ENCODE measurements at regions not wholly inside any gene's neighbourhood (a gene's known extent, or its start where the extent isn't known, plus 50 kb on each side); places are given as distances from the start of the nearest gene placed in this dataset.

DNA sequence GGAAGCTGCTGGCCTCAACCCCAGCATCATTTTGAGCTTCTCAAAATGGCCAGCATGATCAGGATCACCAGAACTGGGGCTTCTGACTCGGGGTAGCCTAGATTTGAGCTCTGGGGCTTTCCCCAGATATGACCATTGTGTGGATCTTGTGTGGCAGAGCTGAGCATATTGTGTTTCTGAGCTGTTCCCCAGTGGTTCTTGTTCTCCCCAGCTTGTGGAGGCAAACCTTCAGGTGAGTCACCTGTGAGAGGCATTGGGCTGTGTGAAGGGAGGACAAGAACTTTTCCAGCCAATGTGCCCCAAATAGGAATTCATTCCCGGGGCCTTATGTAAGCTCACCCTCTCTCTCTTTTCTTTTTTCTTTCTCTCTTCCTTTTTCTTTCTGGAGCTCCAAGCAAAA lies 80.7 kb upstream of the PITX1 start:
- ChIA-PET POLR2A (no interaction called here), CTCF (interaction anchor here (0.7 to 1.9 kb wide), 3 partner anchors 8 to 17 kb away, joined by 3 to 7 read pairs (median 4); no protein-coding TSS in a partner anchor)
- TF ChIP-seq, protein P1, sequence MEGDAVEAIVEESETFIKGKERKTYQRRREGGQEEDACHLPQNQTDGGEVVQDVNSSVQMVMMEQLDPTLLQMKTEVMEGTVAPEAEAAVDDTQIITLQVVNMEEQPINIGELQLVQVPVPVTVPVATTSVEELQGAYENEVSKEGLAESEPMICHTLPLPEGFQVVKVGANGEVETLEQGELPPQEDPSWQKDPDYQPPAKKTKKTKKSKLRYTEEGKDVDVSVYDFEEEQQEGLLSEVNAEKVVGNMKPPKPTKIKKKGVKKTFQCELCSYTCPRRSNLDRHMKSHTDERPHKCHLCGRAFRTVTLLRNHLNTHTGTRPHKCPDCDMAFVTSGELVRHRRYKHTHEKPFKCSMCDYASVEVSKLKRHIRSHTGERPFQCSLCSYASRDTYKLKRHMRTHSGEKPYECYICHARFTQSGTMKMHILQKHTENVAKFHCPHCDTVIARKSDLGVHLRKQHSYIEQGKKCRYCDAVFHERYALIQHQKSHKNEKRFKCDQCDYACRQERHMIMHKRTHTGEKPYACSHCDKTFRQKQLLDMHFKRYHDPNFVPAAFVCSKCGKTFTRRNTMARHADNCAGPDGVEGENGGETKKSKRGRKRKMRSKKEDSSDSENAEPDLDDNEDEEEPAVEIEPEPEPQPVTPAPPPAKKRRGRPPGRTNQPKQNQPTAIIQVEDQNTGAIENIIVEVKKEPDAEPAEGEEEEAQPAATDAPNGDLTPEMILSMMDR (IDR thresholded peaks at IDR 0.05; ENCODE audit: control extremely low read depth, extremely low read depth, low read depth, missing control alignments) = no peak
- DNase-seq (ENCODE audit: extremely low spot score) = no peak

DNA sequence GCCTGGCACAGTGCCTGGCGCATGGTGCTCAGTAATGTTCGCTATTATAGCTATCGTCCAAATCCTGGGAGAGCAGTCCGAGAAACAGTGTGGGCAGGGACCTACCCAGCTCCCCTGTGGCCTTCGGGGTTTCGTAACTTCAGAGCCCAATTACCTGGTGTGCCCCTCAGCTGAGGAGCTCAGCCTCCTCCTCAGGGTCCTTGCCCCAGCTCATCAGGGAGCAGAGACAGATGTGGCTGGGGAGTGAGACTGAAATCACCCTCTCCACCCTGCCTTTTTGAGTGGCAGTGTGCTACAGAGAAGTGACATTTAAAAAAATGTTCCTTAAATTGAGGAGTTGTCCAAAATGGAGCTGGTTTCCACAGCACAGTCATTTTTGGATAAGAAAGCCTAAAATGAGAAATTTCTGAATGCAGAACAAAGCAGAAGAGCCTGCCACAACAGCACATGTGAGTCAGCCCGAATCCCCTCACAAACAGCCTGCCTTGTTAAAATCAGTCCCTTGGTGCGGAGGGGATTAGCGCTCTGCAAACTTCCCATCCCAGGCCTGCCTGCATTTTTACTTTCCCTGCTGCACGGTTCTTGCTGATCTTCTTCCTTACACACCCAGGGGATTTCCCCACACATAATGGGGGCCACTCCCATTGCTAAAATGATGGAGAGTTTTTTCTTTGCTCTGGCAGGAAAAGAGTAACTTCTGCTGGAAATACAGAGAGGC lies 78.1 kb upstream of the PITX1 start:
- ChIA-PET POLR2A (no interaction called here), CTCF (no interaction called here)
- TF ChIP-seq, protein P1 (IDR thresholded peaks at IDR 0.05; ENCODE audit: control extremely low read depth, extremely low read depth, low read depth, missing control alignments) = no peak
- DNase-seq (ENCODE audit: extremely low spot score) = no peak

- CTCF ChIA-PET = no interaction called here
- POLR2A ChIA-PET = no interaction called here
- TF ChIP-seq, protein P1 (IDR thresholded peaks at IDR 0.05; ENCODE audit: control extremely low read depth, extremely low read depth, low read depth, missing control alignments) = no peak
- no peak for DNase-seq (ENCODE audit: extremely low spot score)
Measured at GRCh38 chr5:135110785-135111596, 77.0 kb upstream of the PITX1 start.

DNA sequence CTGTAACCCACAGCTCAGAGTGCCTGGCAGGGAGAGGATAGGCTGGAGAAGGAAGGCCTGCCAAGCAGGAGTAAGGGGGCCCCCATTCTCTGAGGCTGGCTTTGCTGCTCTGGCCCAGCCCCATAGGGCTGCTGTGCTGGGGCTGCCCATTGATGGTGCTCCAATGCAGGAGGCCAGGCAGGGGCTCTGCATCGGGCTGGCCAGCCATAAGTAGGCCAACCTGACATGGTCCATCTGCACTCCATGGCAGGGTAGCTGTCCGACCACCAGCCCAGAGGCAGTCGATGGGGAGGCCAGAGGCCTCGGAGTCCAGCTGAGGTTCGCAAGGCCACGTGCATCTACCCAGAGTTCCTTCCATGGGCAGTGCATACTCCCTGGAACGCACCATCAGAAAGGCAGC lies 75.0 kb upstream of the PITX1 start:
- DNase-seq (ENCODE audit: extremely low spot score) = no peak
- POLR2A ChIA-PET = no interaction called here
- TF ChIP-seq, protein P1 (IDR thresholded peaks at IDR 0.05; ENCODE audit: control extremely low read depth, extremely low read depth, low read depth, missing control alignments) = no peak
- CTCF ChIA-PET = no interaction called here

GRCh38 chr5:135108569-135108968 lies 74.5 kb upstream of the PITX1 start:
- ChIA-PET POLR2A (no interaction called here), CTCF (no interaction called here)
- TF ChIP-seq, protein P1 (IDR thresholded peaks at IDR 0.05; ENCODE audit: control extremely low read depth, extremely low read depth, low read depth, missing control alignments) = no peak
- DNase-seq (ENCODE audit: extremely low spot score) = no peak

- no peak for DNase-seq (ENCODE audit: extremely low spot score)
- CTCF ChIA-PET = interaction anchor here (1.0 kb wide), 1 partner anchor 16 kb away, joined by 3 read pairs; no protein-coding TSS in a partner anchor
- POLR2A ChIA-PET = no interaction called here
- TF ChIP-seq, protein P1 (IDR thresholded peaks at IDR 0.05; ENCODE audit: control extremely low read depth, extremely low read depth, low read depth, missing control alignments) = no peak
Measured at GRCh38 chr5:135107986-135108385, 74.0 kb upstream of the PITX1 start.

All from GM10248 (cell line).